ENCODE measurements at regions not wholly inside any gene's neighbourhood (a gene's known extent, or its start where the extent isn't known, plus 50 kb on each side); places are given as distances from the start of the nearest gene placed in this dataset.

DNA sequence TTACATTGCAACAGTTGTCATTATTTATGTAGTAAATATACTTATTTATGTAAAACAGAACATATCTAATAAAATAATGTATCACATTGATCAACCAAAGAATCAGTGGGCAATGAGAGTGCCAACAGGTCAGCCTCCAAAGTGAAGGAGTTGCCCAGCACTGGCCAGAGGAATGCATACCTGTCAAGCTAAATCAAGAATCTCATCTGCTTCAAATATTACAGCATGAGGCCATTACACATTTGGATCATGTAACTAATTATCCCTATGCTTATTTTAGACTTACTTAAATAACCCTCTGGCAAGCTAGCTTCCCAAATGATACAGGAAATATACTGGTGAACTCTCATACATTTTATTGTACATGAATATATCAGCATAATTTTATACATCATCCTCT is 1211.7 kb upstream of the ACVR2A start:
- intact Hi-C loops (cut with micrococcal nuclease; ENCODE audit: unreplicated experiment) = no loop called here
- ChIA-PET CTCF (no interaction called here), POLR2A (ENCODE audit: unreplicated experiment) (no interaction called here)
- BruUV-seq (replicated peaks) = no TSS peak
- no peak for DNase-seq
- no peaks in the 10 kb centered on the region for H3K4me1 ChIP-seq (replicated peaks; ENCODE audit: insufficient read depth)
- H3K9me3 ChIP-seq (ENCODE audit: insufficient read depth, low read depth) = no peaks in the 10 kb centered on the region
- no peaks in the 10 kb centered on the region for H3K9me2 ChIP-seq (ENCODE audit: insufficient read depth)
- no peaks in the 10 kb centered on the region for H3K27me3 ChIP-seq (ENCODE audit: insufficient read depth, low read depth)
- TF ChIP-seq EZH2 (IDR thresholded peaks at IDR 0.05; ENCODE audit: low read depth) = no peak
- TF ChIP-seq, protein P1, sequence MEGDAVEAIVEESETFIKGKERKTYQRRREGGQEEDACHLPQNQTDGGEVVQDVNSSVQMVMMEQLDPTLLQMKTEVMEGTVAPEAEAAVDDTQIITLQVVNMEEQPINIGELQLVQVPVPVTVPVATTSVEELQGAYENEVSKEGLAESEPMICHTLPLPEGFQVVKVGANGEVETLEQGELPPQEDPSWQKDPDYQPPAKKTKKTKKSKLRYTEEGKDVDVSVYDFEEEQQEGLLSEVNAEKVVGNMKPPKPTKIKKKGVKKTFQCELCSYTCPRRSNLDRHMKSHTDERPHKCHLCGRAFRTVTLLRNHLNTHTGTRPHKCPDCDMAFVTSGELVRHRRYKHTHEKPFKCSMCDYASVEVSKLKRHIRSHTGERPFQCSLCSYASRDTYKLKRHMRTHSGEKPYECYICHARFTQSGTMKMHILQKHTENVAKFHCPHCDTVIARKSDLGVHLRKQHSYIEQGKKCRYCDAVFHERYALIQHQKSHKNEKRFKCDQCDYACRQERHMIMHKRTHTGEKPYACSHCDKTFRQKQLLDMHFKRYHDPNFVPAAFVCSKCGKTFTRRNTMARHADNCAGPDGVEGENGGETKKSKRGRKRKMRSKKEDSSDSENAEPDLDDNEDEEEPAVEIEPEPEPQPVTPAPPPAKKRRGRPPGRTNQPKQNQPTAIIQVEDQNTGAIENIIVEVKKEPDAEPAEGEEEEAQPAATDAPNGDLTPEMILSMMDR (conservative IDR thresholded peaks at IDR 0.05) = no peak
- no peaks in the 10 kb centered on the region for H4K20me1 ChIP-seq (ENCODE audit: insufficient read depth)
- no peak overlapping the region for H3K27ac ChIP-seq
- no peak overlapping the region for H3K4me3 ChIP-seq
- no peaks in the 10 kb centered on the region for H3K36me3 ChIP-seq (ENCODE audit: low read depth)
- H3F3A ChIP-seq (ENCODE audit: insufficient read depth, low read depth) = no peaks in the 10 kb centered on the region
- H2AFZ ChIP-seq = no peak overlapping the region
- no peaks in the 10 kb centered on the region for H3K79me2 ChIP-seq (ENCODE audit: low read depth)
- H3K4me2 ChIP-seq = no peak overlapping the region

DNA sequence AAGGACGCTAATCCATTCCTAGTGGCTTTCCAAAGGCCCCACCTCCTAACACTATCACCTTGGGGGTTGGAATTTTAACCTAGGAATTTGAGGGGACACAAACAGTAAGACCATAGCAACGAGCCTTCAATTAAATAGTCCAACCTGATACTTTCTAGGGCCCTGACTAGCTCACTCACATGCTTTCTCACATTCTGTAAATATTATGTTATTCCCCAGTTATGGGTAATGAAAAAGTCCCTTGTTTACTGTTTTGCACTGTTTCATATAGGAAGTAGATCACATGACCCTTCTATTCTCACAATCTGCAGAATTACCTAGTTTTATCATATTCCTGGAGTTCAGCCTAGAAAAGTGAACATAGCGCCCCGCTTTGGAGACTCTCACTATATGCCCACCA is 1212.1 kb upstream of the ACVR2A start:
- DNase-seq = no peak
- no peak overlapping the region for H3K4me2 ChIP-seq
- no peaks in the 10 kb centered on the region for H3K4me1 ChIP-seq (replicated peaks; ENCODE audit: insufficient read depth)
- intact Hi-C loops (cut with micrococcal nuclease; ENCODE audit: unreplicated experiment) = no loop called here
- no peaks in the 10 kb centered on the region for H3K9me3 ChIP-seq (ENCODE audit: insufficient read depth, low read depth)
- H2AFZ ChIP-seq = no peak overlapping the region
- H3K27me3 ChIP-seq (ENCODE audit: insufficient read depth, low read depth) = no peaks in the 10 kb centered on the region
- no peaks in the 10 kb centered on the region for H4K20me1 ChIP-seq (ENCODE audit: insufficient read depth)
- H3K79me2 ChIP-seq (ENCODE audit: low read depth) = no peaks in the 10 kb centered on the region
- TF ChIP-seq, protein P1 (conservative IDR thresholded peaks at IDR 0.05) = no peak
- TF ChIP-seq EZH2 (IDR thresholded peaks at IDR 0.05; ENCODE audit: low read depth) = no peak
- no peaks in the 10 kb centered on the region for H3K9me2 ChIP-seq (ENCODE audit: insufficient read depth)
- H3K4me3 ChIP-seq = no peak overlapping the region
- no peaks in the 10 kb centered on the region for H3F3A ChIP-seq (ENCODE audit: insufficient read depth, low read depth)
- CTCF ChIA-PET = no interaction called here
- BruUV-seq (replicated peaks) = no TSS peak
- no peak overlapping the region for H3K27ac ChIP-seq
- POLR2A ChIA-PET (ENCODE audit: unreplicated experiment) = no interaction called here
- H3K36me3 ChIP-seq (ENCODE audit: low read depth) = no peaks in the 10 kb centered on the region

DNA sequence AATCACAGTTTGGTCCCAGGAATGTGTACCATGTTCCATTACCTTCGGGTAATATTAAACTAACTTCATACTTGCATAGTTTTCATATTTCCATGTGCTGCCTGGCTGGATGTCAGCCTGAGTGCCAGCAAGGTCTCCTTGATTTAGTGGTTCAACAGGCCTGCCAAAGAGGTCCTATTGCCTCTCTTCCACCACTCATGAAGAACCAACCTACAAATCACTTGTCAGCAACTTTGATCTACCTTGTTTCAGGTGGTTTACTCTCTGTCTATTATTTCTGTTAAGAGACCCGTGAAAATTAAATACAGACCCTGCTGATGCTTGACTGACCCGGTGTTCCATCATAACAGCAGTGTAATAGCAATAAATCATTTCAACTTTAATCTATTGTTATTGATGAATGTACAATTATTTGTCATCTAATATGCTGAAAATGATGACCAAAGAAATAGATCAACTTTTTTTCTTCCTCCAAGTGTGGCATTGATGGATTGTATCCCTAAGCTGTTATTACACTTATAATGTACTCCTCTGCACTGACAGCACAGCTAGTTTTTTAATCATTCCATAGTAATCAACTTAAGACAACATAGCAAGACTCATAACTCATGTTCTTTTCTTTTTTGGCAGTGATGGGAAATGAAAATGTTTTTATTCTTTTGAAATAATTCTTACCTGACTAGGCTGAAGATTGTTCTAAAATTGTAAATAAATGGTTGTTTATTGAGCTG is 1220.2 kb upstream of the ACVR2A start:
- TF ChIP-seq, protein P1 (conservative IDR thresholded peaks at IDR 0.05) = no peak
- TF ChIP-seq EZH2 (IDR thresholded peaks at IDR 0.05; ENCODE audit: low read depth) = no peak
- DNase-seq = no peak
- CTCF ChIA-PET = no interaction called here
- H3K36me3 ChIP-seq (ENCODE audit: low read depth) = no peaks in the 10 kb centered on the region
- no peaks in the 10 kb centered on the region for H3F3A ChIP-seq (ENCODE audit: insufficient read depth, low read depth)
- intact Hi-C loops (cut with micrococcal nuclease; ENCODE audit: unreplicated experiment) = no loop called here
- H4K20me1 ChIP-seq (ENCODE audit: insufficient read depth) = no peaks in the 10 kb centered on the region
- H3K4me2 ChIP-seq = no peak overlapping the region
- BruUV-seq (replicated peaks) = no TSS peak
- H3K4me1 ChIP-seq (replicated peaks; ENCODE audit: insufficient read depth) = no peaks in the 10 kb centered on the region
- no peaks in the 10 kb centered on the region for H3K9me2 ChIP-seq (ENCODE audit: insufficient read depth)
- 0 out of 2 replicates have a peak overlapping the region, but pooled peaks have one; percentile 52 for H2AFZ ChIP-seq
- no peaks in the 10 kb centered on the region for H3K27me3 ChIP-seq (ENCODE audit: insufficient read depth, low read depth)
- no peak overlapping the region for H3K27ac ChIP-seq
- no peak overlapping the region for H3K4me3 ChIP-seq
- no peaks in the 10 kb centered on the region for H3K79me2 ChIP-seq (ENCODE audit: low read depth)
- H3K9me3 ChIP-seq (ENCODE audit: insufficient read depth, low read depth) = no peaks in the 10 kb centered on the region
- POLR2A ChIA-PET (ENCODE audit: unreplicated experiment) = no interaction called here
